Mucosa of stomach (tissue), 1 donor: ENCODE measurements at regions not wholly inside any gene's neighbourhood (a gene's known extent, or its start where the extent isn't known, plus 50 kb on each side); places are given as distances from the start of the nearest gene placed in this dataset.

Experiments
- H3K27me3 ChIP-seq: one replicate; pipeline ENCODE4 v1.7.0; 2013; ENCODE audit warnings: mild to moderate bottlenecking, low read length; ENCODE audit not compliant: control insufficient read depth, insufficient read depth
- H3K36me3 ChIP-seq: one replicate; pipeline ENCODE4 v1.7.0; 2013; ENCODE audit warnings: low read length; ENCODE audit not compliant: control insufficient read depth, insufficient read depth
- H3K4me1 ChIP-seq: one replicate; pipeline ENCODE4 v1.7.0; 2013; ENCODE audit warnings: mild to moderate bottlenecking, low read length; ENCODE audit not compliant: control insufficient read depth, insufficient read depth
- H3K4me3 ChIP-seq: one replicate; pipeline ENCODE4 v1.7.0; 2013; ENCODE audit warnings: low read length
- H3K9ac ChIP-seq: one replicate; pipeline ENCODE4 v1.7.0; 2013; ENCODE audit warnings: mild to moderate bottlenecking, low read length, moderate library complexity
- H3K9me3 ChIP-seq: one replicate; pipeline ENCODE4 v1.7.0; 2013; ENCODE audit warnings: mild to moderate bottlenecking, low read length, moderate library complexity; ENCODE audit not compliant: control insufficient read depth
- donor health status: Pancreatic carcinoma.

DNA sequence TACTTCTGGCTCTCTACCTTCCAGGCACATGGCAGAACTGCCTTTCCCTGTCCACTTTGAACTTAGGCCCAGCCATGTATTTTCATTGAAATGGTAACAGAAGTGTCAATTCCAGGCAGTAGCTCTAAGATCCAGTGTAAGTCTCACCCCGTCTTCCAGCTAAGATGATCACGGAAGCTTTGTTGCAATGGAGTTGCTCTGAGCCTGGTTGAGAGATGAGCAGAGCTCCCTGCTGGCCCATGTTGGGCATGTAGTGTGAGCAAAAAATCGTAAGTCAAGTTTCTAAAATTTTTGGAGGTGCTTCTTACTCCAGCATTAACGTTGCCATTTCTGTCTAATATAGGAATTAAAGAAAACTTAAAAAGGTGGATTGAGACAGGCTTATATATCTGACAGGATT, 274.4 kb downstream of the IPMK start:
- Histone ChIP-seq H3K4me3 (no peak overlapping the region), H3K9me3 (no peaks in the 10 kb centered on the region), H3K36me3 (no peaks in the 10 kb centered on the region), H3K27me3 (no peaks in the 10 kb centered on the region), H3K9ac (no peak overlapping the region), H3K4me1 (no peaks in the 10 kb centered on the region)

DNA sequence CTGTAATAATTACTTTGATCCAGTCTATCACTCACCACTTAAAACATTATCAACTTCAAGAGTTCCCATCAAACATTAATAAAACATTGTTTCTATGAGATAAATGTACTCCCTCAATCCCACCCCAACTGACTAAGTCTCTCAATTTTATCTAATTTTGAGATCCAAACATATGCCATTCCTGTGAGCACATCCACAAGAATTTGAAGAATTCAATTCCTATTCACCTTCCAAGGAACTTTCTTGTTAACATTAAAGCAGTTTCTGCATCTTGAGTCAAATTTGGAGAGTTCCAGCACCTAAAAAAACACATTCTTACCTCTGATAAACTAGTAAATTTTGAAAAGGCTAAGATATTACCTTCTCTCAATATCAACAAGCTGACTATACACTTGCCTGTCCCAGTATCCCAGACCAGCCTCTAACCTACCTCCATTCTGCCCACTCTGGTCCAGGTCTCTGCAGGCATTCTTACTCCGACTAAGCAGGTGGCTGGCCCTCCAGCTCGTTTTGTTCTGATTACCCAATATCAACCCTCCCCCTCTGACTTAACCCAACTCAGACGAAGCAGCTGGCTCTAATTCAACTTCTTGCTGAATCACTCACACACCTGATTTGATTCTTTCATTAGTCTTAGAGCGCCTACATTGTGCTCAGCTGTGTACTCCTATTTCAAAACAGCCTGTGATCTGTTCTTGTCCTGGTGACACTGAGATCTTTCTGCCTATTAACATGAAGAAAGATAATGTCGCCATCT, 275.2 kb downstream of the IPMK start:
- Histone ChIP-seq H3K27me3 (no peaks in the 10 kb centered on the region), H3K4me1 (no peaks in the 10 kb centered on the region), H3K4me3 (no peak overlapping the region), H3K9me3 (no peaks in the 10 kb centered on the region), H3K9ac (no peak overlapping the region), H3K36me3 (no peaks in the 10 kb centered on the region)

DNA sequence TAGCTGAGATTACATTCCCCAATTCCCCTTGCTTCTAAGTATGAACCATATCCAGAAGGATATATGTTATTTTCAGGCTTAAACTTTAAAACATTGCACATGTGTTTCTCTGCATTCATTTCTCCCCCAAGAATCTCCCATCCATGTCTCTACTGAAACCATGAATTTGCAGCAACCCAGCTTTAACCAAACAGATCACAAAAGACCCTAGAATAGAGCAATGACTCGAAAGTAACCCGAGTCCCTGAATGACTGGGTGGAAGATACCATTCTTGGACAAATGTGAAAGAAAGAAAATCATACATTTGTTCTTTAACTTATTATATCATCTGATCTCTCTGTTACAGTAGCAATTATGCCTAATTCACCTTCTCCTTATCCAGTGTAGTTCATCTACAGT, 278.7 kb downstream of the IPMK start:
- H3K4me3 ChIP-seq, result no peak overlapping the region
- H3K27me3 ChIP-seq, result no peaks in the 10 kb centered on the region
- no peaks in the 10 kb centered on the region for H3K36me3 ChIP-seq
- H3K4me1 ChIP-seq, result no peaks in the 10 kb centered on the region
- no peak overlapping the region for H3K9ac ChIP-seq
- H3K9me3 ChIP-seq, result no peaks in the 10 kb centered on the region

DNA sequence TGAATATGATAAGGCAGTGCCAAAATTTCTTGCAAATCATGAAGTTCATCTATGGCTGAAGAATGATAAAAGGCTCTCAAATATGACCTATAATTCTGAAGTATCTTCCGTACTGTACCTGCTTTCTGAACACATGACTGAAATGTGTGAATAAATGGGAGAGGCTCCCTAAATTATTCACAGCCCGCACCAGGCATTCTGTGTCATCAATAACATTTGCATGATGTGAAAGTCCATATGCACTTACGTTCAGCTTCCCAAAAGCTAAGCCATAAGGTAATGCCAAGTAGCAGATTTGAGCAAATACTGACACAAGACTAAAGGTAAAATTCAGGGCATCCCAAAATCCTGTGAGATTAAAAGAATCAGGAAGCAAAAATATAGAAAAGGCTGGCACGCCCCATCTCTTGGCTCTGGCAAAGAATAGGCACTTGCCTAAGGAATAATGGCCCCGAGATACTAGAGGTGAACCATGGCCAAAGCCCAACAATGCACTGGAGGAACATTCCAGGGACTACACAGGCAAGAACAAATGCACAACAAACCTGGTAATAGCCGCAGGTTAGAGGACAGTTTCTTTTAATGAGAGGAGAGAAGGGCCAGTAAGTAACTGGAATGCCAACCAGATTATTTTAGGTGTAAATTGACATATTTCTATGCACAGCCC, 280.5 kb downstream of the IPMK start:
- Histone ChIP-seq H3K9ac (no peak overlapping the region), H3K4me1 (no peaks in the 10 kb centered on the region), H3K27me3 (no peaks in the 10 kb centered on the region), H3K4me3 (no peak overlapping the region), H3K36me3 (no peaks in the 10 kb centered on the region), H3K9me3 (no peaks in the 10 kb centered on the region)

DNA sequence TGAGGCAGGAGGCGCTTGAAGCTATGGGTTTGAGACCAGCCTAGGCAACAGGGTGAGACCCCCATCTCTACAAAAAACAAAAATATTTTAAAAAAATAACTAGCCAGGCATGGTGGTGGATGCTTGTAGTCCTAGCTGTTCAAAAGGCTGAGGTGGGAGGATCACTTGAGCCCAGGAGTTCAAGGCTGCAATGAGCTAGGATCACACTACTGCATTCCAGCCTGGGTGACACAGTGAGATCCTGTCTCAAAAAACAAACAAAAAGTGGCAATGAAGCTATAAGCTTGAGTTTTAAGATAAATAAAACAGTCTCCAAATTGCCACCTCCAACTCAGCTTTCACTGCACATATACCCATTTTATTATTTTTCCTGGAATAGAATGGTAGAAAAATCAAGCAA, 281.3 kb downstream of the IPMK start:
- H3K27me3 ChIP-seq, result no peaks in the 10 kb centered on the region
- H3K4me3 ChIP-seq, result no peak overlapping the region
- H3K36me3 ChIP-seq, result no peaks in the 10 kb centered on the region
- H3K9ac ChIP-seq, result no peak overlapping the region
- no peaks in the 10 kb centered on the region for H3K9me3 ChIP-seq
- no peaks in the 10 kb centered on the region for H3K4me1 ChIP-seq

DNA sequence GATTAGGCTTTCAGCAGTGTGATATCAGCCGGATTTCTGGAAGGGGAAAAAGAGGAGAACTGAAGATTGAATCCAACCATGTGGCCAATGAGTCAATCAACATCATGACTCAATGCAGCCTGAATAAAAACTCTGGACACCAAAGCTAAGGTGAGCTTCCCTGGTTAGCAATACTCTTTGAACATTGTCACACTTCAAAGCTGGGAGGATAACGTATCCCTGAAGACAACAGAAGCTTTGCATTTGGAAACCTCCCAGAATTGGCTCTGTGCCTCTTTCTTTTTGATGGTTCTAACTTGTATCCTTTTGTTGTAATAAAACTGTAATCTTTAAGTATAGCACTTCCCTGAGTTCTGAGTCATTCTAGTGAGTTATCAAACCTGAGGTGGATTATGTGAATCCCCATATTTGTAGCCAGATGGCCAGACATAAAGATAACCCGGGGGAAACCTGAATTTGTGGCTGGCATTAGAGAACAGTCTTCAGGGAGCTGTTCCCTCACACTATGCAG, 284.4 kb downstream of the IPMK start:
- H3K9ac ChIP-seq, result no peak overlapping the region
- H3K4me3 ChIP-seq, result no peak overlapping the region
- H3K4me1 ChIP-seq, result no peaks in the 10 kb centered on the region
- no peaks in the 10 kb centered on the region for H3K9me3 ChIP-seq
- no peaks in the 10 kb centered on the region for H3K27me3 ChIP-seq
- no peaks in the 10 kb centered on the region for H3K36me3 ChIP-seq

DNA sequence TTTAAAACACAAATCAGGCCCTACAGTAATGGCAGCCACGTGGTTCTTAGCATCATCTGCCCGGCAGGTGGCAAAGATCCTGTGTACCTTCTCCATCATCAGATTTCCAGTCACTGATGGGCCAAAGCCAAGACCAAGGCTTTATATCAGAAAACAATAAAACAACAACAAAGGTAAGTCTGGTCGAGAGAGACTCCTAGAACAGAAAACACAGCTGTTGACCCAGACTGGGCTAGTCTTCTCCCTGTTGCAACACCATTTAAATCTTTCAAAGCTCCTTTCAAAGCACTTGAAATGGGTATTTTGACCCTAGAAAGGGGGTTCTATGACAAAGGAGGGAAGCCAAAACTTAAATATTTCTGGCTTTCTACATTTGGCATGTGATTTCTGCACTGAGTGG, 285.6 kb downstream of the IPMK start:
- Histone ChIP-seq H3K4me1 (no peaks in the 10 kb centered on the region), H3K9ac (no peak overlapping the region), H3K9me3 (no peaks in the 10 kb centered on the region), H3K36me3 (no peaks in the 10 kb centered on the region), H3K27me3 (no peaks in the 10 kb centered on the region), H3K4me3 (no peak overlapping the region)

DNA sequence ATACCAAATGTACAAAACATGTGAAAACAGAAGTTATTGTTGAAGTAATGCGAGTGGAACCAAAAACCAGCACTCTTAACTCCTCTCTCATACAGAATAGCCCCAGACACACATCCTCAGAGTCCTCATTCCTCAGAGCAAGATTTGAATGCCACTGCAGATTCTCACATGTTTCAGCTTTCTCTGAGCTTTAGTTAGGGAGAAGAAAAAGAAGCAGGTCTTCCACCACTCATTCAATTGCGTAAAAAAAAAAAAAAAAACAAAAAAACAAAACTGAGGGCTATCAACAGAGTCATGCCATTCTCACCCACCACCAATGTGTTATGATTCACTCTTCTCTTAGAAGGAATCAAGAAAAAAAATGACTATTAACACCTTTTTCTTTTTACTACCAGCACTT, 287.7 kb downstream of the IPMK start:
- no peak overlapping the region for H3K9ac ChIP-seq
- no peaks in the 10 kb centered on the region for H3K27me3 ChIP-seq
- H3K9me3 ChIP-seq, result no peaks in the 10 kb centered on the region
- H3K36me3 ChIP-seq, result no peaks in the 10 kb centered on the region
- H3K4me3 ChIP-seq, result no peak overlapping the region
- no peaks in the 10 kb centered on the region for H3K4me1 ChIP-seq

DNA sequence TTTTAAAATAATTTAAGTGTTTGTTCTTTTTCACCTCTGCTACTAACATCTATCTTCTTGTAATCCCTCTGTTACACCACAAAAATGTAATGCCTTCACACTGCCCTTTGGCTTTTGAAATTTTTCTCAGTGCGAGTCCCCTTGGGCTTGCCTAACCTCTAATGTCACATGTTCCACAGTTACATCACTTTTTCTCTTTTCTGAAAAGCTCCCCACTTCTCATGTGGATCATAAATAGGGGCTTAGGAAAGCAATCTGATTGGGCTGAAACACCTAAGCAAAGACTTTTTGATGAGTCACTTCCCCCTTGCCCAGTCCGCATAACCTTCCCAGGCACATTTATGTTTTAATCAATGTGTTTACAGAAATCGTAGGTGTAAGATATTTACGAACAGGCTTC, 288.2 kb downstream of the IPMK start:
- Histone ChIP-seq H3K9me3 (no peaks in the 10 kb centered on the region), H3K9ac (no peak overlapping the region), H3K4me1 (no peaks in the 10 kb centered on the region), H3K36me3 (no peaks in the 10 kb centered on the region), H3K4me3 (no peak overlapping the region), H3K27me3 (no peaks in the 10 kb centered on the region)

DNA sequence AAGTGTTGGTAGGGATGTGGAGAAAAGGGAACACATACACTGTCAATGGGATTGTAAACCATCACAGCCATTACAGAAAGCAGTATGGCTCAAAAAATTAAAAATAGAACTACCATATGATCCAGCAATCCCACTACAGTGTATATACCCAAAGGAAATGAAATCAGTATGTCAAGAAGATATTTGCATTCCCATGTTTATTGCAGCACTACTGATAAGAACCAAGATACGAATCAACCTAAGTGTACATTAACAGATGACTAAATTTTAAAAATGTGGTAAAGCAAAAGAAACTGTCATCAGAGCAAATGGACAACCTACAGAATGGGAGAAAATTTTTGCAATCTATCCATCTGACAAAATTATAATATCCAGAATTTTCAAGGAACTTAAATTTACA, 290.4 kb downstream of the IPMK start:
- H3K27me3 ChIP-seq, result no peaks in the 10 kb centered on the region
- no peaks in the 10 kb centered on the region for H3K36me3 ChIP-seq
- no peaks in the 10 kb centered on the region for H3K9me3 ChIP-seq
- no peak overlapping the region for H3K4me3 ChIP-seq
- no peaks in the 10 kb centered on the region for H3K4me1 ChIP-seq
- H3K9ac ChIP-seq, result no peak overlapping the region

DNA sequence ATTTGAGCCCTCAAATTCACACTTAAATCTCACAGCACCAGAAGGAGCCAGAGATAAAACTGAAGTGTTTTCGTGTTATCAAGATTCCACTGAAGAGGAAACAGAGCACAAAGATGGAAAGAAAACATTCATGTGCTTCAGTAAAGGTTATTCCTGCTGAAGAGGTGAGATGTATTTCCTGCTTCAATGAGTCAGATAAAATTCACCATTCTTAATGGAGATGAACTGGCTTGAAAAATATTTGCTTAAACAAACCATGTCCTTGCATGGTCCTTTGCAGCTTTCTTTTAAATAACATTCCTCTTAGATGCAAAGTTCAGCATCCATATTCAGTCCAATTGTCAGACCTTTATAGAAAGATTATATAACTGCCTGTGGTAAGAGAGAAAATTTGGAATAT, 294.2 kb downstream of the IPMK start:
- no peaks in the 10 kb centered on the region for H3K36me3 ChIP-seq
- H3K27me3 ChIP-seq, result no peaks in the 10 kb centered on the region
- no peaks in the 10 kb centered on the region for H3K4me1 ChIP-seq
- no peaks in the 10 kb centered on the region for H3K9me3 ChIP-seq
- H3K4me3 ChIP-seq, result no peak overlapping the region
- no peak overlapping the region for H3K9ac ChIP-seq

DNA sequence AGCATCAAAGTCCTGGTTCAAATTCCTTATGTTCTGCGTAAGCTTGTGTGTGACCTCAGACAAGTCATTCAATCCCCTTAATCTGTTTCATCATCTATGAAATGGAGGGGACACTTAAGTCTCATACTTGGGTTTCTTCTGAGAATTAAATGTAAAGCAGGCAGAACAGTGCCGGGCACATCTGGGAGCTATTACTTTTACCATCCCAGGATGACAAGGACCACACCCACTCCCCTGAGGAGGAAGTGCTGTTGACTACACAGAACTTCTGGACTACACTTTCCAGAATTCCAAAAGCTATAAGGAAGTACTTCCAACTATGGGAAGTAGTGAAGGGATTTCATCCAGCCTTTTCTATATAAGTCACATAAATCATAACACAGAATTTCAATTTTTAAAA, 294.9 kb downstream of the IPMK start:
- H3K36me3 ChIP-seq, result no peaks in the 10 kb centered on the region
- no peaks in the 10 kb centered on the region for H3K27me3 ChIP-seq
- H3K9ac ChIP-seq, result no peak overlapping the region
- H3K4me3 ChIP-seq, result no peak overlapping the region
- H3K4me1 ChIP-seq, result no peaks in the 10 kb centered on the region
- H3K9me3 ChIP-seq, result no peaks in the 10 kb centered on the region
